ENCODE measurements at regions not wholly inside any gene's neighbourhood (a gene's known extent, or its start where the extent isn't known, plus 50 kb on each side); places are given as distances from the start of the nearest gene placed in this dataset.
A peak's percentile ranks its signal among the peaks of the same experiment; 100 is the strongest.

GRCh38 chr11:8813658-8814057 lies 97.3 kb upstream of the AKIP1 start:
- no peaks in the 10 kb centered on the region for H3K36me3 ChIP-seq (ENCODE audit: insufficient read depth, low read length)
- intact Hi-C loops (cut with micrococcal nuclease; ENCODE audit: unreplicated experiment), result loop anchor here (2.0 to 10.0 kb wide), 2 partner anchors 125 to 239 kb away; no protein-coding TSS in a partner anchor
- H3K27ac ChIP-seq (ENCODE audit: low read depth, low read length, poor library complexity, severe bottlenecking), result no peak overlapping the region
- no peaks in the 10 kb centered on the region for H3K9me2 ChIP-seq (ENCODE audit: insufficient read depth, low read length)
- H3K4me1 ChIP-seq (ENCODE audit: insufficient read depth, low read length, poor library complexity, severe bottlenecking), result peaks cover 12% of the 10 kb centered on the region
- no peak overlapping the region; the same call in 1 of the 2 replicates for H3K4me2 ChIP-seq (ENCODE audit: low read length)
- ChIA-PET CTCF (ENCODE audit: unreplicated experiment) (interaction anchor here (0.6 to 0.8 kb wide), 2 partner anchors 43 to 451 kb away, joined by 3 to 7 read pairs; no protein-coding TSS in a partner anchor), POLR2A (interaction anchor here (0.6 to 1.3 kb wide), 5 partner anchors 49 to 1297 kb away, joined by 3 to 5 read pairs (median 3); partner anchors contain the start of genes RPL27A and TRIM66)
- peak; percentile 70 for DNase-seq (ENCODE audit: low spot score)
- peak overlapping the region; percentile 55; the same call in 1 of the 2 replicates for H2AFZ ChIP-seq (ENCODE audit: low read length)
- no TSS peak for BruUV-seq (replicated peaks)
- TF ChIP-seq EZH2phosphoT487 (IDR thresholded peaks at IDR 0.05; ENCODE audit: borderline replicate concordance, low read depth, low read length), result no peak
- TF ChIP-seq CTCF (conservative IDR thresholded peaks at IDR 0.05; ENCODE audit: low read length), result peak; percentile 91
- H3K4me3 ChIP-seq (ENCODE audit: low read depth, low read length, poor library complexity, severe bottlenecking), result no peak overlapping the region
- no peaks in the 10 kb centered on the region for H3K9me3 ChIP-seq (ENCODE audit: low read length)
- H3K79me2 ChIP-seq (ENCODE audit: insufficient read depth, low read depth, low read length), result no peaks in the 10 kb centered on the region
- H4K20me1 ChIP-seq (ENCODE audit: insufficient read depth, low read length), result no peaks in the 10 kb centered on the region

GRCh38 chr11:8814209-8814922 lies 96.6 kb upstream of the AKIP1 start:
- H3K9me3 ChIP-seq (ENCODE audit: low read length), result no peaks in the 10 kb centered on the region
- peak overlapping the region; percentile 55; the same call in 1 of the 2 replicates for H2AFZ ChIP-seq (ENCODE audit: low read length)
- H4K20me1 ChIP-seq (ENCODE audit: insufficient read depth, low read length), result no peaks in the 10 kb centered on the region
- TF ChIP-seq CTCF (conservative IDR thresholded peaks at IDR 0.05; ENCODE audit: low read length) (no peak), EZH2phosphoT487 (IDR thresholded peaks at IDR 0.05; ENCODE audit: borderline replicate concordance, low read depth, low read length) (no peak)
- no peaks in the 10 kb centered on the region for H3K9me2 ChIP-seq (ENCODE audit: insufficient read depth, low read length)
- H3K4me1 ChIP-seq (ENCODE audit: insufficient read depth, low read length, poor library complexity, severe bottlenecking), result peaks cover 12% of the 10 kb centered on the region
- H3K4me2 ChIP-seq (ENCODE audit: low read length), result no peak overlapping the region; the same call in 1 of the 2 replicates
- ChIA-PET POLR2A (interaction anchor here (0.6 to 1.3 kb wide), 4 partner anchors 132 to 1298 kb away, joined by 3 to 5 read pairs (median 4); partner anchors contain the start of genes RPL27A and TRIM66), CTCF (ENCODE audit: unreplicated experiment) (no interaction called here)
- no peak overlapping the region for H3K4me3 ChIP-seq (ENCODE audit: low read depth, low read length, poor library complexity, severe bottlenecking)
- BruUV-seq (replicated peaks), result no TSS peak
- H3K79me2 ChIP-seq (ENCODE audit: insufficient read depth, low read depth, low read length), result no peaks in the 10 kb centered on the region
- H3K36me3 ChIP-seq (ENCODE audit: insufficient read depth, low read length), result no peaks in the 10 kb centered on the region
- no peak overlapping the region for H3K27ac ChIP-seq (ENCODE audit: low read depth, low read length, poor library complexity, severe bottlenecking)
- DNase-seq (ENCODE audit: low spot score), result peak; percentile 9
- intact Hi-C loops (cut with micrococcal nuclease; ENCODE audit: unreplicated experiment), result loop anchor here (10.0 kb wide), 1 partner anchor 240 kb away; no protein-coding TSS in a partner anchor

GRCh38 chr11:8814923-8815240 lies 96.1 kb upstream of the AKIP1 start:
- Histone ChIP-seq H3K79me2 (ENCODE audit: insufficient read depth, low read depth, low read length) (no peaks in the 10 kb centered on the region), H3K36me3 (ENCODE audit: insufficient read depth, low read length) (no peaks in the 10 kb centered on the region), H4K20me1 (ENCODE audit: insufficient read depth, low read length) (no peaks in the 10 kb centered on the region), H3K4me2 (ENCODE audit: low read length) (no peak overlapping the region), H2AFZ (ENCODE audit: low read length) (no peak overlapping the region), H3K4me1 (ENCODE audit: insufficient read depth, low read length, poor library complexity, severe bottlenecking) (peaks cover 12% of the 10 kb centered on the region), H3K27ac (ENCODE audit: low read depth, low read length, poor library complexity, severe bottlenecking) (no peak overlapping the region), H3K9me3 (ENCODE audit: low read length) (no peaks in the 10 kb centered on the region), H3K4me3 (ENCODE audit: low read depth, low read length, poor library complexity, severe bottlenecking) (no peak overlapping the region), H3K9me2 (ENCODE audit: insufficient read depth, low read length) (no peaks in the 10 kb centered on the region)
- TF ChIP-seq EZH2phosphoT487 (IDR thresholded peaks at IDR 0.05; ENCODE audit: borderline replicate concordance, low read depth, low read length) (no peak), CTCF (conservative IDR thresholded peaks at IDR 0.05; ENCODE audit: low read length) (no peak)
- POLR2A ChIA-PET, result interaction anchor here (1.0 to 1.3 kb wide), 2 partner anchors 133 to 145 kb away, joined by 3 to 5 read pairs; partner anchors contain the start of genes RPL27A and TRIM66
- no TSS peak for BruUV-seq (replicated peaks)
- no peak for DNase-seq (ENCODE audit: low spot score)
- intact Hi-C loops (cut with micrococcal nuclease; ENCODE audit: unreplicated experiment), result loop anchor here (10.0 kb wide), 1 partner anchor 240 kb away; no protein-coding TSS in a partner anchor
- CTCF ChIA-PET (ENCODE audit: unreplicated experiment), result no interaction called here

All from OCI-LY7 (cell line).